ENCODE measurements at regions not wholly inside any gene's neighbourhood (a gene's known extent, or its start where the extent isn't known, plus 50 kb on each side); places are given as distances from the start of the nearest gene placed in this dataset.

- TF ChIP-seq CTCF (IDR thresholded peaks at IDR 0.05; ENCODE audit: extremely low read depth in 1 of 2, insufficient read depth in 1 of 2, low read depth in 1 of 2, low read length in 2 of 2): no peak
- no peak for TF ChIP-seq MYC (IDR thresholded peaks at IDR 0.05; ENCODE audit: low read depth, low read length)
Measured at GRCh38 chr6:4474810-4475209, 301.4 kb upstream of the CDYL start.
